ENCODE measurements at regions not wholly inside any gene's neighbourhood (a gene's known extent, or its start where the extent isn't known, plus 50 kb on each side); places are given as distances from the start of the nearest gene placed in this dataset.
"Not testable (repeated sequence)": the region's sequence is repeated elsewhere in the genome, so short reads cannot be mapped to it uniquely, and the experiment has no call there.

GRCh38 chr12:58009405-58010195, 68.2 kb downstream of the ATP23 start:
- no peak for DNase-seq (ENCODE audit: low read depth in 2 of 2)

GRCh38 chr12:58011676-58012075, 70.3 kb downstream of the ATP23 start:
- no peak for DNase-seq (ENCODE audit: low read depth in 2 of 2)

GRCh38 chr12:58022379-58023020, 81.1 kb downstream of the ATP23 start:
- not testable (repeated sequence) for DNase-seq (ENCODE audit: low read depth in 2 of 2)

- DNase-seq (ENCODE audit: low read depth in 2 of 2) = no peak
Measured at GRCh38 chr12:58025431-58025830, 84.1 kb downstream of the ATP23 start.

GRCh38 chr12:58026426-58026825, 85.1 kb downstream of the ATP23 start:
- no peak for DNase-seq (ENCODE audit: low read depth in 2 of 2)

- no peak for DNase-seq (ENCODE audit: low read depth in 2 of 2)
Measured at GRCh38 chr12:58026897-58027891, 85.8 kb downstream of the ATP23 start.

- no peak for DNase-seq (ENCODE audit: low read depth in 2 of 2)
Measured at GRCh38 chr12:58028294-58028693, 86.9 kb downstream of the ATP23 start.

- DNase-seq (ENCODE audit: low read depth in 2 of 2) = no peak
Measured at GRCh38 chr12:58029260-58029659, 87.9 kb downstream of the ATP23 start.

GRCh38 chr12:58030566-58031279, 89.4 kb downstream of the ATP23 start:
- DNase-seq (ENCODE audit: low read depth in 2 of 2) = no peak

- no peak for DNase-seq (ENCODE audit: low read depth in 2 of 2)
Measured at GRCh38 chr12:58032156-58032555, 90.8 kb downstream of the ATP23 start.

GRCh38 chr12:58033831-58034230, 92.5 kb downstream of the ATP23 start:
- no peak for DNase-seq (ENCODE audit: low read depth in 2 of 2)

GRCh38 chr12:58034311-58034710, 92.9 kb downstream of the ATP23 start:
- DNase-seq (ENCODE audit: low read depth in 2 of 2) = no peak

- no peak for DNase-seq (ENCODE audit: low read depth in 2 of 2)
Measured at GRCh38 chr12:58034712-58035111, 93.3 kb downstream of the ATP23 start.

- DNase-seq (ENCODE audit: low read depth in 2 of 2) = no peak
Measured at GRCh38 chr12:58041441-58041840, 100.1 kb downstream of the ATP23 start.

GRCh38 chr12:58044966-58045365, 103.6 kb downstream of the ATP23 start:
- DNase-seq (ENCODE audit: low read depth in 2 of 2) = no peak

GRCh38 chr12:58046271-58046670, 104.9 kb downstream of the ATP23 start:
- no peak for DNase-seq (ENCODE audit: low read depth in 2 of 2)

- DNase-seq (ENCODE audit: low read depth in 2 of 2) = no peak
Measured at GRCh38 chr12:58051378-58051777, 110.0 kb downstream of the ATP23 start.

GRCh38 chr12:58064666-58065065, 123.3 kb downstream of the ATP23 start:
- DNase-seq (ENCODE audit: low read depth in 2 of 2) = no peak

GRCh38 chr12:58066296-58066695, 124.9 kb downstream of the ATP23 start:
- no peak for DNase-seq (ENCODE audit: low read depth in 2 of 2)

GRCh38 chr12:58067610-58068387, 126.4 kb downstream of the ATP23 start:
- no peak for DNase-seq (ENCODE audit: low read depth in 2 of 2)

- no peak for DNase-seq (ENCODE audit: low read depth in 2 of 2)
Measured at GRCh38 chr12:58068706-58069105, 127.3 kb downstream of the ATP23 start.
